Smooth muscle cell (in vitro differentiated cells): ENCODE measurements at regions not wholly inside any gene's neighbourhood (a gene's known extent, or its start where the extent isn't known, plus 50 kb on each side); places are given as distances from the start of the nearest gene placed in this dataset.

Source experiments
- DNase-seq: peaks from one replicate; lab custom pipeline; 2025; ENCODE audit not compliant: unreplicated experiment; lab: John Stamatoyannopoulos, UW
- H2AFZ ChIP-seq: fragments of 200-600 bp; sonication (generic); 2 replicates; pipeline ENCODE4 v1.6.0; 2016; ENCODE audit warnings: antibody characterized with exemption, low read depth, mild to moderate bottlenecking
- H3F3A ChIP-seq: fragments of 200-600 bp; sonication (generic); 2 replicates; pipeline ENCODE4 v1.6.0; 2017; ENCODE audit warnings: antibody characterized with exemption, low read depth
- H3K27ac ChIP-seq: fragments of 200-600 bp; sonication (generic); 2 replicates; pipeline ENCODE4 v1.5.1; 2016; ENCODE audit warnings: low read depth, mild to moderate bottlenecking
- H3K27me3 ChIP-seq: fragments of 200-600 bp; sonication (generic); 2 replicates; pipeline ENCODE4 v1.6.1; 2016; ENCODE audit warnings: low read depth, mild to moderate bottlenecking
- H3K36me3 ChIP-seq: fragments of 200-600 bp; sonication (generic); 2 replicates; pipeline ENCODE4 v1.5.1; 2016; ENCODE audit warnings: low read depth
- H3K4me1 ChIP-seq: fragments of 200-600 bp; sonication (generic); 2 replicates; pipeline ENCODE4 v1.5.1; 2016; ENCODE audit warnings: low read depth
- H3K4me2 ChIP-seq: fragments of 200-600 bp; sonication (generic); 2 replicates; pipeline ENCODE4 v1.6.0; 2016; ENCODE audit warnings: mild to moderate bottlenecking
- H3K4me3 ChIP-seq: fragments of 200-600 bp; sonication (generic); 2 replicates; pipeline ENCODE4 v1.5.1; 2016; ENCODE audit warnings: mild to moderate bottlenecking
- H3K79me2 ChIP-seq: fragments of 200-600 bp; sonication (generic); 2 replicates; pipeline ENCODE4 v1.6.0; 2016; ENCODE audit warnings: low read depth, mild to moderate bottlenecking
- H3K9ac ChIP-seq: fragments of 200-600 bp; sonication (generic); 2 replicates; pipeline ENCODE4 v1.6.0; 2016; ENCODE audit warnings: low read depth
- H3K9me3 ChIP-seq: fragments of 200-600 bp; sonication (generic); replicated peaks from 2 replicates; pipeline ENCODE4 v1.5.1; 2016; ENCODE audit warnings: low read depth
- H4K20me1 ChIP-seq: fragments of 200-600 bp; sonication (generic); 2 replicates; pipeline ENCODE4 v1.6.0; 2016; ENCODE audit warnings: low read depth
- WGBS: methylation state at CpG from one replicate; pipeline ENCODE4 v1.1.7; 2016; ENCODE audit warnings: low lambda C conversion rate; 5-methylcytosine and 5-hydroxymethylcytosine counted together
- TF ChIP-seq, protein P1 (sequence below): fragments of 200-600 bp; sonication (generic); IDR thresholded peaks from 2 replicates; pipeline ENCODE4 v1.5.1; 2017; ENCODE audit warnings: borderline replicate concordance, mild to moderate bottlenecking, antibody characterized with exemption; ENCODE audit not compliant: insufficient read depth, poor library complexity, severe bottlenecking

DNA sequence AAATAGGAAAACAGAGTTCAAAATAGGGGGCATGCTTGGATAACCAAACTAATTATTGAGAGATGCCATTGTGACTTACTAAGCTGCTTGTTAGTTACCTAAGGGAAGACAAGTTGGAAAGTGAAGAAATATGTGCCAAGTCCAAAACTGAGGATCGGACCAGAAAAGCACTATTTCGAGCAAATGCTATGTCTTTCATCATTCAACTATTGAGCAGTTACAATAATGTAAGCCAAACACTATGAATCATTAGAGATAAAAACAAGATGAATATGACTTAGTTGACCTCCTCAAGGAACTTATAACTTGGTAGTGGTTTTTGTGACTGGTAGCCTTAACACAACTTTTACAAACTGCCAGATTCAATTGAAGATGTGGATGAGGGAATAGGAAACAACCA lies 240.6 kb upstream of the MPDZ start:
- Histone ChIP-seq H3K4me3 (no peak overlapping the region), H4K20me1 (no peaks in the 10 kb centered on the region), H3K4me1 (no peaks in the 10 kb centered on the region), H3K27ac (no peak overlapping the region), H3K9me3 (no peaks in the 10 kb centered on the region), H3K27me3 (no peaks in the 10 kb centered on the region), H3K9ac (no peak overlapping the region), H3K4me2 (no peak overlapping the region), H3F3A (no peaks in the 10 kb centered on the region), H2AFZ (no peak overlapping the region), H3K36me3 (no peaks in the 10 kb centered on the region), H3K79me2 (no peaks in the 10 kb centered on the region)
- no peak for DNase-seq
- 71% methylated on average over 2 of the region's 2 CpGs for WGBS
- TF ChIP-seq, protein P1, sequence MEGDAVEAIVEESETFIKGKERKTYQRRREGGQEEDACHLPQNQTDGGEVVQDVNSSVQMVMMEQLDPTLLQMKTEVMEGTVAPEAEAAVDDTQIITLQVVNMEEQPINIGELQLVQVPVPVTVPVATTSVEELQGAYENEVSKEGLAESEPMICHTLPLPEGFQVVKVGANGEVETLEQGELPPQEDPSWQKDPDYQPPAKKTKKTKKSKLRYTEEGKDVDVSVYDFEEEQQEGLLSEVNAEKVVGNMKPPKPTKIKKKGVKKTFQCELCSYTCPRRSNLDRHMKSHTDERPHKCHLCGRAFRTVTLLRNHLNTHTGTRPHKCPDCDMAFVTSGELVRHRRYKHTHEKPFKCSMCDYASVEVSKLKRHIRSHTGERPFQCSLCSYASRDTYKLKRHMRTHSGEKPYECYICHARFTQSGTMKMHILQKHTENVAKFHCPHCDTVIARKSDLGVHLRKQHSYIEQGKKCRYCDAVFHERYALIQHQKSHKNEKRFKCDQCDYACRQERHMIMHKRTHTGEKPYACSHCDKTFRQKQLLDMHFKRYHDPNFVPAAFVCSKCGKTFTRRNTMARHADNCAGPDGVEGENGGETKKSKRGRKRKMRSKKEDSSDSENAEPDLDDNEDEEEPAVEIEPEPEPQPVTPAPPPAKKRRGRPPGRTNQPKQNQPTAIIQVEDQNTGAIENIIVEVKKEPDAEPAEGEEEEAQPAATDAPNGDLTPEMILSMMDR: no peak

DNA sequence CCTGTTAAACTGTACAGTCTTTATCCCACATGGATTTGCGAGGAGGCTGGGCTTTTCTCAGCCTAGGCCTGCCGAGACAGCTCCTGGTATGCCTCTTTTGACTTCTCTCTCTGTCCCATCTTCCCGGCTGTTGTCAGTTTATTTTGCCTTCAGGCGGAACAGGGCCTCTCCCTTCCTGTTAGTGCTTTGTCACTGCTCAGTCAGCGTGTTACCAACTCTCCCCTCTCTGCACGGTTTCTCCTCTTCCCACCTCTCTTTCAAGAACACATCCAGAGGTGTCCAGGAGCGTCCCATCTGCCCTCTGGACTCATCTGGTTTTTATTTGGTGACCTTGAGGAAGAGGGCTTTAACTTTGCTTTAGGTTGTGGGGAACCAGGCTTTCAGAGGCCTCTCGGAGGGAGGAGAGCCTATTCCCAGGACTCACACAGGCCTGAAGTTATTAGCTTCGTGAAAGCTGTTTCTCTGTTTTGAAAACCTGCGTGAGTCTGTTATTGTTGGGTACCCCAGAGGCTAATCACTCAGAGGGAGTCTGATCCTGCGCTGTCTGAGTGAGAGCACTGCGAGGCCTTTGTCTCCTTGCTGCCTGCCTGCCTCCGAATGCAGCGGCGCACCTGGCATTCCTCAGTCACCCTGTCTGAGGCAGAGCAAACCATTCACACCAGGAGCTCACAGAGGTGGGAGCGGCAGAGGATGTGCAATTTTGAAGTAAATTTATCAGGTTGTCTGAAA lies 234.4 kb upstream of the MPDZ start:
- H3K27me3 ChIP-seq: no peaks in the 10 kb centered on the region
- WGBS: 38% methylated on average over 16 of the region's 16 CpGs
- H2AFZ ChIP-seq: peak overlapping the region; percentile 92
- no peaks in the 10 kb centered on the region for H3F3A ChIP-seq
- H3K9ac ChIP-seq: peak overlapping the region; percentile 32
- DNase-seq: no peak
- H3K9me3 ChIP-seq: no peaks in the 10 kb centered on the region
- H3K4me3 ChIP-seq: no peak overlapping the region
- no peaks in the 10 kb centered on the region for H3K36me3 ChIP-seq
- H3K4me2 ChIP-seq: peak overlapping the region; percentile 35
- TF ChIP-seq, protein P1: no peak
- peaks cover 15% of the 10 kb centered on the region for H3K4me1 ChIP-seq
- peak overlapping the region; percentile 71 for H3K27ac ChIP-seq
- no peaks in the 10 kb centered on the region for H3K79me2 ChIP-seq
- no peaks in the 10 kb centered on the region for H4K20me1 ChIP-seq

DNA sequence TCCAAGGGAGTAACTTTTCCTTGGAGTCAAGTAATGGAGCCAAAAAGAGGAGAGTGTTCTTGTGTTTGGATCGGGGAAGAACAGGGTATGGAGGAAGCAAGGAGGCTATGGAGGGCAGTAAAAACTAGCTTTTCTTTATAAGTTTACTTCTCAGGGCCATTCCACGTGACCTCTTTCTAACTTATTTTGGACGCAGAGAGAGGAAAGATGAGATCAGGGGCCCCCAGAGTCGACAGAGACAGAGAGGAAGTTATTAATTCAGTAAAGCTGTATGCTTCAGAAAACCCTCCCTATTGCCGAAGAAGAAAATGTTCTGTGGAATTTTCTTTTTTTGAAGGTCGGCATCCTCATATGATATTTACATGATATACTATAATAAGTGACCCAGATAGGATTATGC lies 233.8 kb upstream of the MPDZ start:
- H3K9ac ChIP-seq: peak overlapping the region; percentile 32
- TF ChIP-seq, protein P1: no peak
- H3K4me2 ChIP-seq: peak overlapping the region; percentile 35
- DNase-seq: no peak
- no peak overlapping the region for H3K4me3 ChIP-seq
- WGBS: 32% methylated on average over 6 of the region's 6 CpGs
- H3K79me2 ChIP-seq: no peaks in the 10 kb centered on the region
- no peaks in the 10 kb centered on the region for H3K27me3 ChIP-seq
- H3K36me3 ChIP-seq: no peaks in the 10 kb centered on the region
- no peaks in the 10 kb centered on the region for H3F3A ChIP-seq
- peak overlapping the region; percentile 71 for H3K27ac ChIP-seq
- no peaks in the 10 kb centered on the region for H4K20me1 ChIP-seq
- H3K9me3 ChIP-seq: no peaks in the 10 kb centered on the region
- H2AFZ ChIP-seq: peak overlapping the region; percentile 92
- H3K4me1 ChIP-seq: peaks cover 15% of the 10 kb centered on the region

DNA sequence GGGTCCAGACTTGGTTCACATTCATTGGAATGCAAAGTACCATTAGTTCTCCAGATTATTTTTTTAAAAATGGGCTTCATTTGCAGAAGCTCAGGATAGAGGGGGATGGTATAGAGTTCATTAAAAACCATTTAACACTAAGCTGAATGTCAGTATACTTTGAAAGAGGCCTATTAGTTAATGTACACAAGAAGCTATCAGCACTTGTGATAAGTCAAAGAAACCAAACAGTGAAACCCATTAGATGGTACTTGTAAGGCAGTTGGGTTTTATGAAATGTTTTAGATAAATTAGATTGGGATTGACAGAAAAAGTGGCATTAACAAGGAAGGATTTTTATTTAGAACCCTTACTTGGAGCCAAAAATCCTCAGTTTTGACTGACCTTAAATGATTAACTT lies 229.2 kb upstream of the MPDZ start:
- H3K27me3 ChIP-seq: no peaks in the 10 kb centered on the region
- no peak overlapping the region for H3K27ac ChIP-seq
- TF ChIP-seq, protein P1: no peak
- H3K4me1 ChIP-seq: peaks cover 7% of the 10 kb centered on the region
- H3K9ac ChIP-seq: no peak overlapping the region
- no peak for DNase-seq
- H2AFZ ChIP-seq: no peak overlapping the region
- H3K4me3 ChIP-seq: no peak overlapping the region
- H3K79me2 ChIP-seq: no peaks in the 10 kb centered on the region
- H3K9me3 ChIP-seq: no peaks in the 10 kb centered on the region
- H4K20me1 ChIP-seq: no peaks in the 10 kb centered on the region
- H3F3A ChIP-seq: no peaks in the 10 kb centered on the region
- H3K4me2 ChIP-seq: no peak overlapping the region
- H3K36me3 ChIP-seq: no peaks in the 10 kb centered on the region
